GM13976 (cell line): ENCODE measurements at regions not wholly inside any gene's neighbourhood (a gene's known extent, or its start where the extent isn't known, plus 50 kb on each side); places are given as distances from the start of the nearest gene placed in this dataset.

Experiments used
- DNase-seq: peaks from one replicate; pipeline ENCODE4 v3.0.0; 2012; ENCODE audit warnings: low spot score
- in situ Hi-C: fragments of 300-500 bp; cut with MboI; formaldehyde crosslinking; loops from one replicate; pipeline ENCODE4 v1.12.0; 2022; ENCODE audit warnings: low sequenced_read_pairs, mixed read lengths, inconsistent platforms; ENCODE audit not compliant: unreplicated experiment
- TF ChIP-seq, protein P1 (sequence below): IDR thresholded peaks from 2 replicates; pipeline ENCODE4 v1.5.1; 2012; ENCODE audit warnings: borderline replicate concordance, mild to moderate bottlenecking; ENCODE audit not compliant: insufficient read depth; ENCODE audit errors: extremely low read depth, missing control alignments, control extremely low read depth

DNA sequence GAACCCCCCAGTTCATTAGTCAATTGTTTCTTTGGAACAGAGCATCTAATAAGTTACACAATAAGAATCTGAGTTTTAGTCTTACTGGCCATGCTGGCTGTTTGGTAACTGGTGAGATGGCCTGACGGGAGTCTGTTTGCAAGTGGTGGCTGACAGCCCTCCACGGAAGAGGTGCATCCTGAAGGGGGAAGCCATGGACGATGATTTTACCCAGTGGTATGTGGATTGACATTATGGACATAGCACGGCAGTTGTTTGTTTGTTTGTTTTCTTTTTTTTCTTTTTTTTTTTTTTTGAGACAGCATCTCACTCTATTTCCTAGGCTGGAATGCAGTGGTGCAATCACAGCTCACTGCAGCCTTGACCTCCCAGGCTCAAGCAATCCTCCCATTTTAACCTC is 156.0 kb downstream of the RPLP1 start:
- in situ Hi-C loops = no loop called here
- no peak for DNase-seq
- TF ChIP-seq, protein P1, sequence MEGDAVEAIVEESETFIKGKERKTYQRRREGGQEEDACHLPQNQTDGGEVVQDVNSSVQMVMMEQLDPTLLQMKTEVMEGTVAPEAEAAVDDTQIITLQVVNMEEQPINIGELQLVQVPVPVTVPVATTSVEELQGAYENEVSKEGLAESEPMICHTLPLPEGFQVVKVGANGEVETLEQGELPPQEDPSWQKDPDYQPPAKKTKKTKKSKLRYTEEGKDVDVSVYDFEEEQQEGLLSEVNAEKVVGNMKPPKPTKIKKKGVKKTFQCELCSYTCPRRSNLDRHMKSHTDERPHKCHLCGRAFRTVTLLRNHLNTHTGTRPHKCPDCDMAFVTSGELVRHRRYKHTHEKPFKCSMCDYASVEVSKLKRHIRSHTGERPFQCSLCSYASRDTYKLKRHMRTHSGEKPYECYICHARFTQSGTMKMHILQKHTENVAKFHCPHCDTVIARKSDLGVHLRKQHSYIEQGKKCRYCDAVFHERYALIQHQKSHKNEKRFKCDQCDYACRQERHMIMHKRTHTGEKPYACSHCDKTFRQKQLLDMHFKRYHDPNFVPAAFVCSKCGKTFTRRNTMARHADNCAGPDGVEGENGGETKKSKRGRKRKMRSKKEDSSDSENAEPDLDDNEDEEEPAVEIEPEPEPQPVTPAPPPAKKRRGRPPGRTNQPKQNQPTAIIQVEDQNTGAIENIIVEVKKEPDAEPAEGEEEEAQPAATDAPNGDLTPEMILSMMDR = no peak

DNA sequence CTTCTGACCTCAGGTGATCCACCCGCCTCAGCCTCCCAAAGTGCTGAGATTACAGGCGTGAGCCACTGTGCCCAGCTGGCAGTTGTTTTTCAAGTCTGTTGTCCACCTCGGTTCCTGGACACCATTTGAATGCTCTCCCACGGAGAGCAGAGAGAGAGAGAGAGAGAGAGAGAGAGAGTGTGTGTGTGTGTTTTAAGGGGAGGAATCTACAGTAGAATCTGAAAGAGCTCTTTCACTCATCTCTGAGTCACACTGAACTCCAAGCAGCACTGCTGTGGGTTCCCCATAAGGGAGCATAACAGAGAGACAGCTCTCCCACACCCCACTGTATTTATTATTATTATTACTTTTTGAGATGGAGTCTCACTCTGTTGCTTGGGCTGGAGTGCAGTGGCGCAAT is 156.6 kb downstream of the RPLP1 start:
- in situ Hi-C loops = no loop called here
- DNase-seq = no peak
- TF ChIP-seq, protein P1 = no peak

DNA sequence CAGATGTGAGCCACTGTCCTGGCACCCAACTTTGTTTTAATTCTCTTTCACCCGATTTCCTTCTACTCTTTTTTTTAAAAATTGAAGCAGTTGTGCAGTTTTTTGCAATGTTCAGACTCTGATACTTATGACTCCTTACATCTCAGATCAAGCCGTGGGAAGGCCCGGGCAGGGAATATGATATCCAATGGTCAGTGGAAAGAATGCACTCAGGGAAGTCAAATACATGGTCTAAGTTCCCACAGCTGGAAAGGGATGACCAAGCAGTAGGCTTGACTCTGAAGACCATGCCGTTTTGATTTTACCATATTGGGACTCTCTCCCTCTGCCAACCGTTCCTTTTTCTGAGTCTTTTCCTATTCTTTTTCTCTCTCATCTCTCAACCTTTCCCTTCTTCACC is 157.2 kb downstream of the RPLP1 start:
- in situ Hi-C loops = no loop called here
- TF ChIP-seq, protein P1 = no peak
- DNase-seq = no peak

DNA sequence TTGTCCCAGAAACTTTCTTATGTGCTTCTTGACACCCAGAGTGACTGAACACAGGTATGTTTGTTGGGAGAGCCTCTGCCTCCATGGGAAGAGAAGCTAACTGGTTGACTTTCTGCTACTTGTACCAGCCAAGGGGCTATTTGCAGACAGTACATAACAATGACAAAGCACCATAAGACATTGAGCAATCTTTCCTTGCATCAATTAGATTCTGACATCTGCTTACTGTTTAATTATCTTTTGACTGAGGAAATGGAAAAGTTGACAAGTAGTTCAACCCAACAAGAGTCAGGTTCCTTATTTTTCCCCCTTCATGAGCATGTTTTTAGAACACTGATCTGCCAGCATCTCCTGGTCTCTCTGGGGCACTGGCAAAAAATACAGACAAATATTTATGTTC is 157.7 kb downstream of the RPLP1 start:
- TF ChIP-seq, protein P1 = no peak
- in situ Hi-C loops = no loop called here
- no peak for DNase-seq

DNA sequence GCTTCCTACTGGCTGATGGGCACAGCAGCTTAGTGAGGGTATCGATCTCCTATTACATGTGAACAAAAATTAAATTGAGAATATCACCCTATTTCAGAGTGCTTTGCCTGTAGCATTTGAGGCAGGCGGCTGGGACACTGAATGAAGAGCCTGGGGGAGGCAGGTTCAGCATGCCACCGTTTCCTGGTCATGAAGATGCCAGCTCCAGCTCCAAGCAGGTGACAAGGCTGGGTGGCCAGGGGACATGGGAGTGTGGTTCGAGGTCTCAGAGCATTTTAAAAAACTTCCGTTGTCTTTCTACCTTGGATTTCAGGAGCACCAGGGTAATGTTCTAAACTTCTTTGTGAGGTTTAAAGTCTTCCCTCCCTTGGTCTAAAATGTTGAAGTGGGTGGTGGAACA is 158.2 kb downstream of the RPLP1 start:
- in situ Hi-C loops = no loop called here

DNA sequence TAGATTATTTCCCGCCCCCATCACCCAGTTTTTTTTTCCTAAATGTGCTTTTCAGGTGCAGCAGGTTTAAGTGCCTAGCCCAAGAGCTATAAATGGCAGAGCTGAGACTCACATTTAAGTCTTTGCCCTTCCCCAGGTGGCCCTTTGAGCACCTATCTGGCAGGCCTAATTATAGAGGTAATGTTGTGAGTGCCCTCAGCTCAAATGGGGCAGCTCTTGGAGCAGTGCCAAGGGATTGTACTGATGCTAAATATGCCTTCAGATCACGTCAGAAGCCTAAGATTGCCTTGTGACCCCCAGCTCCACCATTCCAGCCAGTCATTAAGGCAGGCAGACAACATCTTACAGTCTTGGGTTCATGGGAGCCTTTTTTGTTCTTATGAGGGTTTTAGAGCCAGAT is 159.5 kb downstream of the RPLP1 start:
- TF ChIP-seq, protein P1 = no peak
- DNase-seq = no peak
- in situ Hi-C loops = no loop called here

More for the DNA sequence above, 158.2 kb downstream of the RPLP1 start:
- DNase-seq = no peak
- TF ChIP-seq, protein P1 = no peak

DNA sequence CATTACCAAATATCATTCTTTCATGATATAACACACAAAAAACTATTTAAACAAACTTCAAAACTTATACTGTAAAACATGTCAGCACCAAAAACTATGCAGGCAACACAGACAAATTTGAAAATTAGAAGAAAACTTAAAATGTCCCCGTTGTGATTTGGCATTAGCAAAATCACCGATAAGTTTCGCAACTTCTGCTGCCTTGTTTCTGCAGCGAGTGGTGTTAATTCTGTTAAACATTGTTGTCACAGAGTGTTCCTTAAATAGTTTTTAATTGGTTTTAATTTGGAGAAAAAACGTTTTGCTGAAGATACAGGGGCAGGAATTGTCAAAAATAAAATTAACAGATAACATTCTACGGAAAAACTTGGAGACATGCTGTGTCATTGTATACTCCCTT is 160.6 kb downstream of the RPLP1 start:
- TF ChIP-seq, protein P1 = no peak
- DNase-seq = no peak
- in situ Hi-C loops = no loop called here
